GM12873 (cell line): ENCODE measurements at regions not wholly inside any gene's neighbourhood (a gene's known extent, or its start where the extent isn't known, plus 50 kb on each side); places are given as distances from the start of the nearest gene placed in this dataset.

Source experiments
- TF ChIP-seq, protein P1 (sequence below): IDR thresholded peaks from 2 replicates; pipeline ENCODE4 v1.5.1; 2012; ENCODE audit warnings: low read depth, mild to moderate bottlenecking, moderate library complexity, low read length, control low read depth; ENCODE audit not compliant: insufficient read depth; ENCODE audit errors: missing control alignments

GRCh38 chr3:5564278-5564666 is 376.8 kb downstream of the EDEM1 start:
- TF ChIP-seq, protein P1, sequence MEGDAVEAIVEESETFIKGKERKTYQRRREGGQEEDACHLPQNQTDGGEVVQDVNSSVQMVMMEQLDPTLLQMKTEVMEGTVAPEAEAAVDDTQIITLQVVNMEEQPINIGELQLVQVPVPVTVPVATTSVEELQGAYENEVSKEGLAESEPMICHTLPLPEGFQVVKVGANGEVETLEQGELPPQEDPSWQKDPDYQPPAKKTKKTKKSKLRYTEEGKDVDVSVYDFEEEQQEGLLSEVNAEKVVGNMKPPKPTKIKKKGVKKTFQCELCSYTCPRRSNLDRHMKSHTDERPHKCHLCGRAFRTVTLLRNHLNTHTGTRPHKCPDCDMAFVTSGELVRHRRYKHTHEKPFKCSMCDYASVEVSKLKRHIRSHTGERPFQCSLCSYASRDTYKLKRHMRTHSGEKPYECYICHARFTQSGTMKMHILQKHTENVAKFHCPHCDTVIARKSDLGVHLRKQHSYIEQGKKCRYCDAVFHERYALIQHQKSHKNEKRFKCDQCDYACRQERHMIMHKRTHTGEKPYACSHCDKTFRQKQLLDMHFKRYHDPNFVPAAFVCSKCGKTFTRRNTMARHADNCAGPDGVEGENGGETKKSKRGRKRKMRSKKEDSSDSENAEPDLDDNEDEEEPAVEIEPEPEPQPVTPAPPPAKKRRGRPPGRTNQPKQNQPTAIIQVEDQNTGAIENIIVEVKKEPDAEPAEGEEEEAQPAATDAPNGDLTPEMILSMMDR = no peak

GRCh38 chr3:5565026-5565425 is 377.5 kb downstream of the EDEM1 start:
- TF ChIP-seq, protein P1 = no peak

GRCh38 chr3:5567113-5567512 is 379.6 kb downstream of the EDEM1 start:
- TF ChIP-seq, protein P1 = no peak

- TF ChIP-seq, protein P1 = peak; percentile 41
Observed at GRCh38 chr3:5568451-5568850, 380.9 kb downstream of the EDEM1 start.

GRCh38 chr3:5569152-5569551 is 381.6 kb downstream of the EDEM1 start:
- TF ChIP-seq, protein P1 = no peak

DNA sequence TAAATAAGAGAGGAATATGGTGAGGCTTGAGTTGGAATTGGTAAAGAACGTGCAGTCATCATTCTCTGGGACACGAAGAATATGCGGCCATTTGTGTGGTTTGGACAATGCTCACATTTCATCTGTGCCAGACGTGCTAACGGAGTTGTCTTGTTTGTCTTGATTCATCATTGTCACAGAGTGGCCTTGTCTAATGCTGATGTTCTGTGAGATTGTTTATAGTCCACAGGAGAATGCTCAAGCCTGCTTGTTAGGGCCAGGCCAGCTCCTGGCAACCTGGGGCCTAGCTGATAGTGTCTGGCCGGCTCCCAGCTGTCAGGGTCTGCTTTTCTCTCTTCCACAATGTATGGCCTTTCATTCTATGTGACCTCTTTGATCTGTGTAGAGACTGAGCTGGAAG is 384.7 kb downstream of the EDEM1 start:
- TF ChIP-seq, protein P1 = no peak

- TF ChIP-seq, protein P1 = no peak
Observed at GRCh38 chr3:5576277-5577011, 388.9 kb downstream of the EDEM1 start.
